ELF-1 (cell line): ENCODE measurements at regions not wholly inside any gene's neighbourhood (a gene's known extent, or its start where the extent isn't known, plus 50 kb on each side); places are given as distances from the start of the nearest gene placed in this dataset.
A peak's percentile ranks its signal among the peaks of the same experiment; 100 is the strongest.
"Not testable (repeated sequence)": the region's sequence is repeated elsewhere in the genome, so short reads cannot be mapped to it uniquely, and the experiment has no call there.

ENCODE experiments used
- DNase-seq: peaks from one replicate; pipeline ENCODE4 v3.0.0-alpha.2; 2016; ENCODE audit warnings: low read depth, low spot score

GRCh38 chr2:176851200-176851888, 361.2 kb upstream of the HNRNPA3 start:
- DNase-seq = no peak

GRCh38 chr2:176851889-176852483, 360.6 kb upstream of the HNRNPA3 start:
- no peak for DNase-seq

GRCh38 chr2:176852667-176853066, 359.9 kb upstream of the HNRNPA3 start:
- no peak for DNase-seq

GRCh38 chr2:176854062-176854461, 358.5 kb upstream of the HNRNPA3 start:
- DNase-seq = no peak

GRCh38 chr2:176854878-176855277, 357.7 kb upstream of the HNRNPA3 start:
- no peak for DNase-seq

- no peak for DNase-seq
These were observed 355.9 kb upstream of the HNRNPA3 start for GRCh38 chr2:176856683-176857082.

GRCh38 chr2:176865336-176865735, 347.3 kb upstream of the HNRNPA3 start:
- DNase-seq = no peak

GRCh38 chr2:176872406-176872805, 340.2 kb upstream of the HNRNPA3 start:
- DNase-seq = peak; percentile 82

- DNase-seq = no peak
These were observed 339.2 kb upstream of the HNRNPA3 start for GRCh38 chr2:176873403-176873802.

GRCh38 chr2:176876493-176877103, 336.0 kb upstream of the HNRNPA3 start:
- no peak for DNase-seq

- no peak for DNase-seq
These were observed 333.1 kb upstream of the HNRNPA3 start for GRCh38 chr2:176879426-176879995.

- not testable (repeated sequence) for DNase-seq
These were observed 330.5 kb upstream of the HNRNPA3 start for GRCh38 chr2:176882045-176882444.

GRCh38 chr2:176885001-176885643, 327.5 kb upstream of the HNRNPA3 start:
- DNase-seq = no peak

GRCh38 chr2:176885661-176886060, 326.9 kb upstream of the HNRNPA3 start:
- DNase-seq = no peak

- DNase-seq = no peak
These were observed 321.5 kb upstream of the HNRNPA3 start for GRCh38 chr2:176891105-176891504.

- no peak for DNase-seq
These were observed 320.7 kb upstream of the HNRNPA3 start for GRCh38 chr2:176891857-176892256.

GRCh38 chr2:176892676-176893226, 319.8 kb upstream of the HNRNPA3 start:
- no peak for DNase-seq

- no peak for DNase-seq
These were observed 317.4 kb upstream of the HNRNPA3 start for GRCh38 chr2:176895158-176895557.

GRCh38 chr2:176902454-176902853, 310.1 kb upstream of the HNRNPA3 start:
- DNase-seq = no peak

GRCh38 chr2:176904053-176904452, 308.5 kb upstream of the HNRNPA3 start:
- DNase-seq = not testable (repeated sequence)

- no peak for DNase-seq
These were observed 305.3 kb upstream of the HNRNPA3 start for GRCh38 chr2:176907341-176907740.

GRCh38 chr2:176910828-176911227, 301.8 kb upstream of the HNRNPA3 start:
- DNase-seq = no peak
